ENCODE measurements at regions not wholly inside any gene's neighbourhood (a gene's known extent, or its start where the extent isn't known, plus 50 kb on each side); places are given as distances from the start of the nearest gene placed in this dataset.

DNA sequence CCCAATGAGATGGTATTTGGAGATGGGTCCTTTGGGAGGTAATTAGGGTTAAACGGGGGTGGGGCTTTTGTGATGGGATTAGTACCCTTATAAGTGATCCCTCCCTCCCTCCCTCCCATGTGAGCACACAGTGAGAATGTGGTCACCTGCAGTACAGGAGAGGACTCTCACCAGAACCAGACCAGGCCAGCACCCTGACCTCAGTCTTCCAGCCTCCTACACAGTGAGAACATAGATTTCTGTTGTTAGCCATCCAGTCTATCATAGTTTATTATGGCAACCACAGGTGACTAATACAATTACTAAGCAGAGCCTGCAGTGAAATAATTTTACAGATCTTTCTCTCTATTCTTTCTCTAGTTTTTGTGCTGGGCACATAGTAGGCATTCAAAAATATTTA, 137.7 kb upstream of the PKDCC start:
- DNase-seq (ENCODE audit: insufficient read length, low spot score) (no peak), FAIRE-seq (no peak)
- TF ChIP-seq POLR2A (IDR thresholded peaks at IDR 0.05; ENCODE audit: low read depth, low read length): no peak
- no peak for TF ChIP-seq TAF1 (IDR thresholded peaks at IDR 0.05; ENCODE audit: low read depth, low read length)
- no peak for TF ChIP-seq POU2F2 (IDR thresholded peaks at IDR 0.05; ENCODE audit: low read depth, low read length)
- no peak for TF ChIP-seq SPI1 (IDR thresholded peaks at IDR 0.05; ENCODE audit: low read depth, low read length)
- TF ChIP-seq PAX5 (IDR thresholded peaks at IDR 0.05; ENCODE audit: insufficient read depth, low read length, severe bottlenecking): no peak
- no peak for TF ChIP-seq POLR2AphosphoS5 (IDR thresholded peaks at IDR 0.05; ENCODE audit: low read depth, low read length)

DNA sequence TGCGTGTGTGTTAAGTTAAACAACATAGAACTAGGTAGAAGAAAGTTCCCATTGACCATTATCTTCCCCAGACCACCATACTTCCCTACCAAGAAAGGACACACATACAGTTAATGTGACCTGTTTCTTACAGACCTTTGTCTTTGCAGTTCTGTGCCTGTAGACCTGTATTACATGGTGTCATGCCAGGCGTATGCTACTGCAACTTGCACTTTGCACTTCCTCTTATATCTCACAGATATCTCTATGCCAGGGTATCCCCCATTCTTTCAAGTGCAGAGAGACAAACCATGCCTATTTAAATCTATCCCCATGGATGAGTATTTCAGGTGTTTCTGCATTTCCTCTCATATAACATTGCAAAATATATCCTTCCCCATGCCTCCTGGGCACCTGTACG, 136.8 kb upstream of the PKDCC start:
- FAIRE-seq (no peak), DNase-seq (ENCODE audit: insufficient read length, low spot score) (no peak)
- TF ChIP-seq PAX5 (IDR thresholded peaks at IDR 0.05; ENCODE audit: insufficient read depth, low read length, severe bottlenecking) (no peak), POLR2AphosphoS5 (IDR thresholded peaks at IDR 0.05; ENCODE audit: low read depth, low read length) (no peak), SPI1 (IDR thresholded peaks at IDR 0.05; ENCODE audit: low read depth, low read length) (peak; percentile 56), POLR2A (IDR thresholded peaks at IDR 0.05; ENCODE audit: low read depth, low read length) (no peak)

DNA sequence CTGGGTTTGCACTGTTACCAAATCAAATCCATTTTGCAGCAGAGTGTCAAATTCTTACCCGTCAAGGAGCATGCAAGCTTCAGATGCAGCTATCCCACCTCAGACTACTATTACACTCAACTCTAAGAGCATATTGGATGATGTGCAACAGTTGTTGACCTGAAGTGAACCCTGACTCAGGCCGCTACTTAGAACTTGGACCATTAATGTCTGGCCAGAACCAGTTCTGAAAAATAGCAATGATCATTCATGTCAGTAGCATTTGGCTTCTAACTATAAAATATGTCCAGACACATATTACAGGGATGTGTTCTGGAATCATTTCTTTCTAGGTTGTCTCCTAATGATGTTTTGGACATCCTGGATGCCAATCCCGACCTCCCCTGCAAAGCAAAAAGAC, 135.5 kb upstream of the PKDCC start:
- no peak for TF ChIP-seq POU2F2 (IDR thresholded peaks at IDR 0.05; ENCODE audit: low read depth, low read length)
- TF ChIP-seq TAF1 (IDR thresholded peaks at IDR 0.05; ENCODE audit: low read depth, low read length): no peak
- TF ChIP-seq PAX5 (IDR thresholded peaks at IDR 0.05; ENCODE audit: insufficient read depth, low read length, severe bottlenecking): no peak
- TF ChIP-seq POLR2AphosphoS5 (IDR thresholded peaks at IDR 0.05; ENCODE audit: low read depth, low read length): no peak
- TF ChIP-seq POLR2A (IDR thresholded peaks at IDR 0.05; ENCODE audit: low read depth, low read length): no peak
- no peak for TF ChIP-seq SPI1 (IDR thresholded peaks at IDR 0.05; ENCODE audit: low read depth, low read length)
- no peak for FAIRE-seq
- no peak for DNase-seq (ENCODE audit: insufficient read length, low spot score)

GRCh38 chr2:41912776-41913175, 135.0 kb upstream of the PKDCC start:
- no peak for FAIRE-seq
- TF ChIP-seq SPI1 (IDR thresholded peaks at IDR 0.05; ENCODE audit: low read depth, low read length) (no peak), TAF1 (IDR thresholded peaks at IDR 0.05; ENCODE audit: low read depth, low read length) (no peak), PAX5 (IDR thresholded peaks at IDR 0.05; ENCODE audit: insufficient read depth, low read length, severe bottlenecking) (no peak), POLR2A (IDR thresholded peaks at IDR 0.05; ENCODE audit: low read depth, low read length) (no peak), POLR2AphosphoS5 (IDR thresholded peaks at IDR 0.05; ENCODE audit: low read depth, low read length) (no peak), POU2F2 (IDR thresholded peaks at IDR 0.05; ENCODE audit: low read depth, low read length) (no peak)
- DNase-seq (ENCODE audit: insufficient read length, low spot score): no peak

DNA sequence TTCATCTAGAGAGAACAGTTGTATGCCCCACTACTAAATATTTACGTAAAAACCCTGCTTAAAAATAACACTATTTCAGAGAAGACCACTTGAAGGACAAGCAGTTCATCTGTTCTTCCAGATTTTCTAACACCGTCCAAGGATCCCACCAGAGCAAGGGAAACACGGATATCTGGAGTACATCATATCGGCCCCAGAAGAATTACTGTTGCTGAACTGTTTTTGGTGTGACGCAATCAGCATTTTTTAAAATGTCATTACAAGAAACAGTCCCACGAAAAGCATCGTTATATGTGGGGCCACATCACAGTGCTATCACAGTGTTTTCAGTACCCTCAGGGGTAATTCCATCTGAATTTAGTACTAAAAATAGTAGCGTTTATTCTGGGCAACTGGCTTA, 134.5 kb upstream of the PKDCC start:
- FAIRE-seq: no peak

DNA sequence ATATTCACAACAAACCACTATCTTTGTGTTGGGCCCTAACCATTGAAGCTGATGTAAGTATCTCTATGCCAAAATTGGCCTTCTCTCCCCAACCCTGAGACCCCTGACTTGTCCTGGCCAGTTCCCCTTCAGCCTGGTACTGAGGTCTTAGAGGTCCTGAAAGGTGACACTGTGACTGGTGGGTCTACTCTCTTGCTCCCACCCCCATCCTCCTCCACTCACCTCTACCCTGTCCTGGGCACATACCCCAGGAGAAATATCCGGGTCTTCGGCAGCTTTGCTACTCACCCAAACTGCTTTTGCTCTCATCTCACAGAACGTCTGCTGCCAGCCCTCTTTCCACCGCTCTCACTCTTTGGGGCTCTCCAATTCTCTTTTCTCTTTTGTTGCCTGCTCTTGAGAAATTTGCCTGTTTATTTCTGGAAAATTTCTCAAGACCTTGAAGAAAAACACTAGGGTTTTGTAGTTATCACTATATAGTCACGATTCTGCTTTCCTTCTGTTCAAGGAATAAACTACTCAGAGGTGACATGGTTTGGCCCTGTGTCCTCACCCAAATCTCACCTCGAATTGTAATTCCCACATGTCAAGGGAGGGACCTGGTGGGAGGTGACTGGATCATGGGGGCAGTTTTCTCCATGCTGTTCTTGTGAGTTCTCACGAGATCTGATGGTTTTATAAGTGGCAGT, 133.8 kb upstream of the PKDCC start:
- no peak for TF ChIP-seq TAF1 (IDR thresholded peaks at IDR 0.05; ENCODE audit: low read depth, low read length)
- no peak for TF ChIP-seq POLR2A (IDR thresholded peaks at IDR 0.05; ENCODE audit: low read depth, low read length)
- TF ChIP-seq POLR2AphosphoS5 (IDR thresholded peaks at IDR 0.05; ENCODE audit: low read depth, low read length): no peak
- no peak for TF ChIP-seq POU2F2 (IDR thresholded peaks at IDR 0.05; ENCODE audit: low read depth, low read length)
- TF ChIP-seq SPI1 (IDR thresholded peaks at IDR 0.05; ENCODE audit: low read depth, low read length): no peak
- TF ChIP-seq PAX5 (IDR thresholded peaks at IDR 0.05; ENCODE audit: insufficient read depth, low read length, severe bottlenecking): no peak
- FAIRE-seq: no peak

More for the DNA sequence above, 134.5 kb upstream of the PKDCC start:
- TF ChIP-seq POU2F2 (IDR thresholded peaks at IDR 0.05; ENCODE audit: low read depth, low read length) (no peak), POLR2AphosphoS5 (IDR thresholded peaks at IDR 0.05; ENCODE audit: low read depth, low read length) (no peak), POLR2A (IDR thresholded peaks at IDR 0.05; ENCODE audit: low read depth, low read length) (no peak), PAX5 (IDR thresholded peaks at IDR 0.05; ENCODE audit: insufficient read depth, low read length, severe bottlenecking) (no peak), TAF1 (IDR thresholded peaks at IDR 0.05; ENCODE audit: low read depth, low read length) (no peak), SPI1 (IDR thresholded peaks at IDR 0.05; ENCODE audit: low read depth, low read length) (no peak)
- DNase-seq (ENCODE audit: insufficient read length, low spot score): no peak

DNA sequence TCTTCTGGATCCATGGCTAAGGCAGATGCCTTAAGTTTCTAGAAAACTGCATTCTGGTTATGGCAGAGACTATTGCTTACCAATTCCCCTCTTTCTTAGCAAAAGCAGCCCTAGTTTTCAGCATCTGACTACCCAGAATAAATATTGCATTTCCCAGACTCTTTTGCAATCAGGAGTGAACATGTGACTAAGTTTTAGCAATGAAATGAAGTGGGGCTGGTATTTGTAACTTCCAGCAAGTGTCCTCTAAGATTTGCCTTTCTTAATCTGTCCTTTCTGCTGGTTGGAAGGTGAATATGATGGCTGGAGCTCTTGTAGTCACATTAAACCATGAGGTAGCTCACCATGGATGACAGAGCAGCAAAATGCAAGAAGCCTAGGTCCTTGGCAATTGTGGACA, 132.9 kb upstream of the PKDCC start:
- no peak for FAIRE-seq
- TF ChIP-seq PAX5 (IDR thresholded peaks at IDR 0.05; ENCODE audit: insufficient read depth, low read length, severe bottlenecking) (no peak), POLR2A (IDR thresholded peaks at IDR 0.05; ENCODE audit: low read depth, low read length) (no peak), POLR2AphosphoS5 (IDR thresholded peaks at IDR 0.05; ENCODE audit: low read depth, low read length) (no peak), TAF1 (IDR thresholded peaks at IDR 0.05; ENCODE audit: low read depth, low read length) (no peak), POU2F2 (IDR thresholded peaks at IDR 0.05; ENCODE audit: low read depth, low read length) (no peak), SPI1 (IDR thresholded peaks at IDR 0.05; ENCODE audit: low read depth, low read length) (no peak)

More for the DNA sequence above, 133.8 kb upstream of the PKDCC start:
- no peak for DNase-seq (ENCODE audit: insufficient read length, low spot score)

GRCh38 chr2:41916177-41916576, 131.6 kb upstream of the PKDCC start:
- no peak for FAIRE-seq
- TF ChIP-seq POU2F2 (IDR thresholded peaks at IDR 0.05; ENCODE audit: low read depth, low read length): no peak
- DNase-seq (ENCODE audit: insufficient read length, low spot score): no peak

More for the DNA sequence above, 132.9 kb upstream of the PKDCC start:
- DNase-seq (ENCODE audit: insufficient read length, low spot score): no peak

DNA sequence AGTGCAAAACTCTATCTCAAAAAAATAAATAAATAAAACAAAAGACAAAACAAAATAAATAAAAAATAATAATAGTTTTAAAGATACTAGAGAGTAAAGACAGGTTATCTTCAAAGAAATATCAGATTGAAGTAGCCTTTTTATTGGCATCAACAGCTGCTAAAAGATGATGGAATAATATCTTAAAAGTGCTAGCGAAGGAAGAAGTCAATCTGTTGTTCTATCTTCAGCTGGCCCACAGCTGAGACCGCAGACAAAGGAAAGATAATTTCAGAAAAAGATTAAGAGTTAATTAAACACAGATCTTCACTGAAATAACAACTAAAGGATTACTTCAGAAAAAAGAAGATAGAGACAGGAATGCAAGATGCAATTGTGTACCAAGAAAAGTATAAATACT, 130.2 kb upstream of the PKDCC start:
- no peak for DNase-seq (ENCODE audit: insufficient read length, low spot score)
- no peak for FAIRE-seq
- TF ChIP-seq POLR2AphosphoS5 (IDR thresholded peaks at IDR 0.05; ENCODE audit: low read depth, low read length) (no peak), POLR2A (IDR thresholded peaks at IDR 0.05; ENCODE audit: low read depth, low read length) (no peak), TAF1 (IDR thresholded peaks at IDR 0.05; ENCODE audit: low read depth, low read length) (no peak), PAX5 (IDR thresholded peaks at IDR 0.05; ENCODE audit: insufficient read depth, low read length, severe bottlenecking) (no peak), POU2F2 (IDR thresholded peaks at IDR 0.05; ENCODE audit: low read depth, low read length) (no peak)

- TF ChIP-seq POLR2AphosphoS5 (IDR thresholded peaks at IDR 0.05; ENCODE audit: low read depth, low read length) (no peak), POU2F2 (IDR thresholded peaks at IDR 0.05; ENCODE audit: low read depth, low read length) (no peak), POLR2A (IDR thresholded peaks at IDR 0.05; ENCODE audit: low read depth, low read length) (no peak)
- FAIRE-seq (no peak), DNase-seq (ENCODE audit: insufficient read length, low spot score) (no peak)
Observed at GRCh38 chr2:41919135-41919534, 128.7 kb upstream of the PKDCC start.
